HTR-8/SVneo (cell line): ENCODE measurements at regions not wholly inside any gene's neighbourhood (a gene's known extent, or its start where the extent isn't known, plus 50 kb on each side); places are given as distances from the start of the nearest gene placed in this dataset.
A peak's percentile ranks its signal among the peaks of the same experiment; 100 is the strongest.

ENCODE experiments used
- DNase-seq: peaks from one replicate; pipeline ENCODE4 v3.0.0; 2011; ENCODE audit warnings: low spot score, mixed read lengths; ENCODE audit not compliant: insufficient read length
- FAIRE-seq: peaks from 2 replicates; lab custom pipeline; 2011; peaks lifted over from hg19 to GRCh38; lab: Jason Lieb, UNC

GRCh38 chr12:92615703-92616102 is 87.1 kb upstream of the PLEKHG7 start:
- DNase-seq (no peak), FAIRE-seq (no peak)

GRCh38 chr12:92615086-92615485 is 87.7 kb upstream of the PLEKHG7 start:
- FAIRE-seq (no peak), DNase-seq (no peak)

- FAIRE-seq (no peak), DNase-seq (no peak)
Measured at GRCh38 chr12:92614502-92614901, 88.3 kb upstream of the PLEKHG7 start.

- DNase-seq (no peak), FAIRE-seq (no peak)
Measured at GRCh38 chr12:92614001-92614400, 88.8 kb upstream of the PLEKHG7 start.

GRCh38 chr12:92612611-92613010 is 90.2 kb upstream of the PLEKHG7 start:
- DNase-seq = no peak
- peak; percentile 46 for FAIRE-seq

- DNase-seq (no peak), FAIRE-seq (no peak)
Measured at GRCh38 chr12:92608151-92609091, 94.4 kb upstream of the PLEKHG7 start.

- FAIRE-seq = no peak
- no peak for DNase-seq
Measured at GRCh38 chr12:92606956-92607355, 95.8 kb upstream of the PLEKHG7 start.

- no peak for DNase-seq
- no peak for FAIRE-seq
Measured at GRCh38 chr12:92605621-92606170, 97.1 kb upstream of the PLEKHG7 start.

- FAIRE-seq (no peak), DNase-seq (no peak)
Measured at GRCh38 chr12:92604786-92605185, 98.0 kb upstream of the PLEKHG7 start.

- DNase-seq = no peak
- no peak for FAIRE-seq
Measured at GRCh38 chr12:92603741-92604432, 98.9 kb upstream of the PLEKHG7 start.

GRCh38 chr12:92602930-92603623 is 99.7 kb upstream of the PLEKHG7 start:
- no peak for DNase-seq
- no peak for FAIRE-seq

- FAIRE-seq (no peak), DNase-seq (peak; percentile 45)
Measured at GRCh38 chr12:92602476-92602875, 100.3 kb upstream of the PLEKHG7 start.

GRCh38 chr12:92601680-92602079 is 101.1 kb upstream of the PLEKHG7 start:
- FAIRE-seq = no peak
- no peak for DNase-seq

- no peak for DNase-seq
- FAIRE-seq = no peak
Measured at GRCh38 chr12:92601176-92601575, 101.6 kb upstream of the PLEKHG7 start.

- FAIRE-seq (no peak), DNase-seq (no peak)
Measured at GRCh38 chr12:92600052-92600451, 102.7 kb upstream of the PLEKHG7 start.

- no peak for DNase-seq
- FAIRE-seq = no peak
Measured at GRCh38 chr12:92597997-92598396, 104.8 kb upstream of the PLEKHG7 start.

GRCh38 chr12:92597118-92597517 is 105.7 kb upstream of the PLEKHG7 start:
- FAIRE-seq = no peak
- DNase-seq = no peak

- FAIRE-seq (no peak), DNase-seq (no peak)
Measured at GRCh38 chr12:92596383-92596782, 106.4 kb upstream of the PLEKHG7 start.

- no peak for FAIRE-seq
- no peak for DNase-seq
Measured at GRCh38 chr12:92595663-92596062, 107.1 kb upstream of the PLEKHG7 start.

- FAIRE-seq = peak; percentile 60
Measured at GRCh38 chr12:92593734-92594402, 108.9 kb upstream of the PLEKHG7 start.

More at GRCh38 chr12:92593734-92594402, 108.9 kb upstream of the PLEKHG7 start:
- DNase-seq = peak; percentile 59
